GM18909 (cell line): ENCODE measurements at regions not wholly inside any gene's neighbourhood (a gene's known extent, or its start where the extent isn't known, plus 50 kb on each side); places are given as distances from the start of the nearest gene placed in this dataset.

Experiments used
- ATAC-seq: cut with Tn5 transposase; IDR thresholded peaks from one replicate; pipeline ENCODE4 v1.9.1; 2021; ENCODE audit warnings: mild to moderate bottlenecking; ENCODE audit not compliant: unreplicated experiment, poor library complexity

DNA sequence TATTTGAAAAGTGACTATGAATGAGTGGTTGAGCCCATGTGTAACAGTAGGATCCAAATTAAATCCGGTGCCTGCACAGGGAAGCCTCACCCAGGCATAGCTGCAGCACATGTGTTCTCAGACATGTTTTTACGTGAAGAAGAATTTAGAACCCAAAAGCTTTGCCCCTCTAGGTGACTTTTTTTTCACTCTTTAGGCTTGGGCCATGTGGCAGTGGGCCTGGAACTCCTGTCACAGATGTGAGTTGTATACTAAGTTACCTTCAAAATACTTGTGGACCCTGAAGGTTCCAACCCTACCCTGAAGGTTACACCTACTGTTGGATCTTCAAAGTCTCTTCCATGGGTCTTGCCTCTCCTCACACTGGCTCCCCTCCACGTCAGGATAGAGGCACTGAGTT lies 146.6 kb downstream of the GAS1 start:
- no peak for ATAC-seq

DNA sequence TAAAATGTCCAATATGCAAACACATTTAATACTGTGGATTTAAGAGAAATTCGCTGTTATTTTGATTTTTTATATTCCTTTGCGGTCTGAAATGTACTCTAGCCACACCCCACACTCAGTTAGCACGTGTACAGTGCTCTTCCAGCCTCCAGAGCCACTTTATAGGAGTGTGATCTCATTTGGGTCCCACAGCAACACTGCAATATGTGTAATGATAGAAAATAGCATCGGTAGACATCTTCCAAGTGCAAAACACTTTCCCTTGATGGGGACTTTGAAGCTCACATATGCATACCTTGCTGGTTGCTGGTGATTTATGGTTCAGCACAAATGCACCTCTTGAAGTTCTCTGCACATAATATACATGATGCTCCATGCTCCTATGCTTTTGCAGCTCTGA lies 148.3 kb downstream of the GAS1 start:
- ATAC-seq, result no peak

DNA sequence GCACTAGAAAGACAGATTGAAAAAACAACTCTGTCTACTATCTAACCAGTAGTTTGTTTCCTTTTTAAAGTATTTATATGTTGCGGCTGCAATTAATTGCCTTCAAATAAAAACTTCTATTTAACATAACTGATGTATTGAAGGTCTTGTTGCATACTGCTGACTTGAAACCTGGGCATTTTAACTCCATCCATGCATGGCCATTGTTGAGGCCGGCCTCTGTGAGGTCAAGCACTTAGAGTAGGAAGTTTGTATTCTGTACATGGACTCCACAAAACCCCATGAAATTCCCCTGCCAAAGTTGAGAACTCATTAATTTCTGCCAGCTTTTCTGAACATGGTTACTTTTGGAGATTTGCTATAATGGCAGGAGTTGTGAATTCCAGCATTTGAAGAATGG lies 150.6 kb downstream of the GAS1 start:
- no peak for ATAC-seq

DNA sequence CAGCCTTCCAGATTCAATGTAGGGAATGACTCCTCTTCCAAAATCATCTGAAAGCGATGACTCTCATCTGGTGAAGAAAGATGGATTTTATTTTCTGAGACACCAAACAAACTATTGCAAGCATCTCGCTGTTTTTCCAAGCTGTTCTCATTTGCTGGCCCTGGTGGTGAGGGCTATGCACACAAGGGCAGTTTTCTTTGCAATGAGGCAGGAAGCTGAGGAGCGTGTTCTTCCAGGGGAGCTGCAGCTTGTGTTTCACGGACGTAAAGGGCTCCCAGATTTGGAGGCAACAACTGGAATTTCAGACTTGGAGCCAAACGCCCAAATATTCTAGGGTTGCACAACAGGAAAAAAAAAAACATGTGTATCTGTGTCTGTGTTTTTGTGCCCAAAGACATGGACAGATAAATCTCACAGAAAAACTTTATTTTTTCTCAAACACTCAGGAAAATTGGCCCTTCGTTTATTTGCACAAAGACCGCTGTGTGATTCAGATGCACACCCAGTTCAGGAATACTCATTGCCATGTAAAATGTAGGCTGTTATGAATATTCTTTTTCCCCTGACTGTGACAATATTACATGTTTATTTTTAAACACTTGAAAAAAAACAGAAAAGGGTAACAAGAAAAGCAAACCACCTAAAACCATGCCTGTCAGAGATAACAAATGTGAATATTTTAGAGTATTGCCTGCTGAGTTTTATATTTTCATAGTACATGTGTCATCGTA lies 151.3 kb downstream of the GAS1 start:
- no peak for ATAC-seq

DNA sequence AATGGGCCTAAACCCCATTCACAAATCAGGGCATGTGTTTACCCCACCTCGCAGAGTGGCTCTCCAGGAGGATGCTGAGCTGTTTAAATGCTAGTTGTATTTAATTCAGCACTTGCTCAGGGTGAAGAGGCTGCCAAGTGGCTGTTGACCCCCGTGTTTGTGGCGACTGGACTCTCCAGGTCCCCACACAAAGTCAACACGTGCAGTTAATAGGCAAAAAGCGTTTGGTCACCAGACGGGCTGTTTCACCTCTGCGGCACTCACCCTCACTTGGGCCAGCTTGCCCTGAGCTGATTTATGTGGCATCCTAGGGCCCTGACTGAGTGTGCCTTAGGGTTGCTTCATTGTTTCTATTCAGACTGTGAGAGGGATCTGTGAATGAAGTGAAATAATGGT lies 152.3 kb downstream of the GAS1 start:
- no peak for ATAC-seq

DNA sequence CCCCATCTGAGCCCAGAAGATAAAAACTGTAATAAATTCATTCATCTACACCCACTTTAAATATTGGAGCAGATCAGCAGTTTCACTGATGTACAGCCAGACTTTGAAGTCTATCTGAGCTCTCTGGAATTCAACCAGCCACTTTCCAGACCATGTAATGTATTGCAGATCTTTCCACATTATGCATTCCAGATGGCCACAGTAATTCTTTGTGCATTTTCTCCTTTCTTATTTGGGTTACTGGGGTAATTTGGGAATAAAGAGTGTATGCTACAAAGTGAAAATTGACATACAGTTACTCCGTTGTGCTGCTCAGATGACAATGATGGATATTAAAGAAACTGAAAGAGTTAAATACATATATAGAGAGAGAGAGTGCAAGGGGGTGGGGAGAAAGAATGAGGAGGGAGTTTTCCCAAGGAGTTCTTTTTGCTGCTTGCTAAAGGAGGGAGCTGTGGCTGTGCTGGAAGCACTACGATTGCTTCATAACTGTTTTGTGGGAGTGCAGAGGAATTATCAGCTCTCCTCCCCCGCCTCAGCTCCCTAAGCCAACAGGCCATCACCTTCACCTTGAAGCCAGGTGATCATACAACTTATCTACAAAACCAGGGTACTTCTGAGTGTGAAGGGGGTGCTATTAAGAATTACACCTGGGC lies 152.8 kb downstream of the GAS1 start:
- no peak for ATAC-seq

DNA sequence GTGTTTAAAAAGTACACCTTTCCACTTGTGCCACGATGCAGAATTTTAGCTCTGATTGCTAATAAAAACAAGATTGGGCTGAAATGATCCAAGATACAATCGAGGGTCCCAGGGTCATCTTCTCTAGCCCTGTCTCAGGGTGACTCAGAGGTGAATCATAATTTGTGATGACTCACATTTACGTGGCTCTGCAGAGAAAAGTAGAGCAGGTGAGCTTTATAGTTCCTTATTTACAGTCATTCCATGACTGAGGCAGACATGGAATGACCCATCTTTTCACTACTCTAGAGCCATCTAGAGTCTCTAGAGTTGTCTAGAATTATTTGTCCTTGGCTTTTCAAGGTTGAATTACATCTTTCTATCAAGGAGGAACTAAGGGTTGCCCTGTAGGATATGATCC lies 155.2 kb downstream of the GAS1 start:
- ATAC-seq, result no peak

DNA sequence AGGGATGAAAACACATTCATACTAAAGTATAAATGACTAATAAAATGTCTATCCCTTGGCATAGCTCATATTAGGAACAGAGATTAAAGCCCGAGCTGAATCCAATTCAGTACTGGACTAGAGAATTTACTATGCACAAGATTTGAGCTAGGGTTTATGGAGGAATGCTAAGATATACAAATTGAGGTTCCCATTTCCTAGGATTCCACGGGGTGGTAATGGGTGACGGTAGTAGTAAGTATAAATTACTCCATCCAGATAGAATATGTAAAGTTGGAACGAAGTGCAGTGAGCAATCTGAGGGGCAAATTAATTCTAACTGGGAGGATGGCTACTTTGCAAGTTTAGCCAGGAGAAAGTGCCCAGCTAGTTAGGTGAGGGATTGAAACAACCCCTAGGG lies 156.5 kb downstream of the GAS1 start:
- ATAC-seq, result no peak

DNA sequence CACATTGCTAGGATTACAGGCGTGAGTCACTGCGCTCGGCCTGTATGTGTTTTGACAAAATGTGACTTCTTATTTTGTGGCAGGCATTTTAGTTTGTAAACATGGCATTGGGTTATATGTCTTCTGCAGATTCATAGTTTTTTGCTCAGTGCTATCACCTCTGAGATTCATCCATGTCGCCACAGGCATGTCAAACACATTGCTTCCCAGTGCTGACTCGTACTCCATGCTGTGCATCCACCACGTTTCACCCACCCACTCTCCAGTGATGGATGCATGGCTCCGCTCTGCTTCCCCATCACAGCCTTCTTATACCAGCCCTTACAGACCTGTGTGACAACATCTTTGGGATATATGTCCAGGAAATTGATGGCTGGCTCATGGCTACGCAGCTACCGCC lies 158.8 kb downstream of the GAS1 start:
- no peak for ATAC-seq

DNA sequence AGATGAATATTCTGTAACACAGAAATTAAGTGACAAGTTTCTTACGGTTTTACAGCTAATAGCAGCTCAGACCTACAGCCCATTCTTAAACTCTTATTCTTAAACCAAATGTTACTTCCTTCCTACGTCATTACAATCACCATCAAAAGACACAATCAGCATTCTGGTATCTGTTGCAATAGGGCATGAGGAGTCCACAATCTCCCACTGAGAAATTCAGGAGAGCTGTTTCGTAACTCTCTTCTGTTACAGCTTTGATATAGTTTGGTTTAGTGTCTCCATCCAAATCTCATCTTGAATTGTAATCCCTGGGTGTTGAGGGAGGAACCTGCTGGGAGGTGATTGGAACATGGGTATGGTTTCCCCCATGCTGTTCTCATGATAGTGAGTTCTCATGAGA lies 163.4 kb downstream of the GAS1 start:
- no peak for ATAC-seq

DNA sequence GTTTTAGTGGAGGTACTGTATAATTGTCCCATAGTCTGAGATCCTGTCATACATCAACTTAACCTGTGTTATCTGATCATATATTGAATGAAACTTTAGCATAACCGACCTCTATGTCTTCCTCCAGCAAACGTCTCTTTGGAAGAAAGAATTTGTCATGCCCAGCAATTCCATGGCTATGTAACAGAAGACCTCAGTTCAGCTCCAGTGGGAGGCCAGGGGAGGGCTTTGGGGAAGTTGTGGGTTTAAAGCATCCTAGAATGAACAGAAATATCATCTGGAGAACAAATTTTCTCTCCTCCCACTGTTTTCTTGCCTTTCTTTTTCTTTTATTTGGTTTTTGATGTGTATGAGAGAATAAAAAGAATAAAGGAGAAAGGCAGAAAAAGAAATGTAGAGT lies 164.5 kb downstream of the GAS1 start:
- ATAC-seq, result no peak

DNA sequence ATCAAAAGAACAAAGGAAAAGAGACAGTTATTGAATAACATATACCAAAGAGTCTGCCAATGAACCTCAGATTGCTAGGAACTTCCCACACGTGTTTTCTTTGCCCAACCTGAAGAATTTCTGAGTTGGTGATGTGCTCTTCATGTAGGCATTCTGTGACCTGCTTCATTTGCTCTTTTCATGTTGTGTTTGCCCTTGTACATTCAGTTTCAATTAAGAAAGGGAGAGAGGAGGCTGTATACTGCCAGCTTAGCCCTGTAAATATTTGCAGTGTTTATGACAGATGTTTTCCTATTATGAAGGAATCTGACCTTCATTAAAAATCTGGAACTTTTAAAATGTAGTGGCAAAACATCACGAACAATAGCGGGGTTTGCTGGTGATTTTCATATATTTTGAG lies 168.5 kb downstream of the GAS1 start:
- no peak for ATAC-seq

DNA sequence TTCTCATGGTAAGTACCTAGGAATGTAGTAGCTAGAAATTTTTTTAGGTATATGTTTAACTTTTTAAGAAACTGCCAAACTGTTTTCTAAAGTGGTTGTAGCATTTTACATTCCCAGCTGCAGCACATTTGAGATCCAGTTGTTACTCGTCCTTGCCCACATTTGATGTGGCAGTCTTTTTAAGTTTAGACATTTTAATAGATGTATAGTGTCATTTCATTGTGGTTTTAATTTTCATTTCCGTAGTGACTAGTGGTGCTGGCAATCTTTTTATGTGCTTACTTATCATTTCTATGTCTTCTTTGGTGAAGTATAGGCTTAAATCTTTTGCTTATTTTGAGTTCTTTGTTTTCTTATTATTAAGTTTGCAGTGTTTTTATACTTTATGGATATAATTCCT lies 171.6 kb downstream of the GAS1 start:
- ATAC-seq, result no peak

DNA sequence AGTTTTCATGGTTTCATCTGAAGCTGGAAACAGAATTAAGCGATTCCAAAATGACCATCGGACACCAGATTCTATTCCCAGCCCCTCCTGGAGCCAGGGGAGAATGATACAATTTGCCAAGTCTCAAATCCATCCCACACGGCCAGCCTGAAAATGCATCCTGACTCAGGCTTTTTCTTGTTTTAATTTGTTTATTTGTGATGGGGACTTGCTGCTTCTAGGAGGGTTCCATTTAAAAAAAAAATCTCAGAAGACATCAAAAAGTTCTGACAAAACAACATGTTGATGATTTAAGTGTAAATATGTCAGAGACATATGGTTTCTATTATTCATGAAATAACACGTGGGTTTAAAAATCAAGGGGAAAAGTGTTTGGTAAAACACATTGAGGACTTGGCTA lies 173.2 kb downstream of the GAS1 start:
- no peak for ATAC-seq

DNA sequence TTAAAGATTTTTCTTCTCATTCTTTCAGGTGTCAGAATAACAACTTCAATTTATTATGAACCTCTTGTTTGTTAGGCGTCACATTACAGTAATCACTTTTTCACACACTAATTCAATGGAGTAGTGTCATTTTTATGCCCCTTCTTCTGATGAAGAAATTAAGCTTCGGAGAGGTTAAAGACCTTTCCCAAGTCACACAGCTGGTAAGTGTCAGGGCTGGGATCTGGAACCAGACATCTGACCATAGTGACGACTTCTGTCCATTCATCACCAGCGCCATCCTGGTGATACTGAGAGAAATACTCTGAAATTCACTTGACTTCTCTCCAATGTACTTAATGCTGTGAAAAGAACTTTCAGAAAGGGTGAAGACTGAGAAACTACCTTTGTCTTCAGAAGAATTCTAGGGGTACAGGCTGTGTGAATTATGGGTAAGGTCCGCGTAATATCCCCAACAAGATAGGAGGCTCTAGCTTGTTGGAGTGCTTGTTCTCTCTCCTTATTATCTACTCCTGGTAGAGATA lies 173.8 kb downstream of the GAS1 start:
- no peak for ATAC-seq

DNA sequence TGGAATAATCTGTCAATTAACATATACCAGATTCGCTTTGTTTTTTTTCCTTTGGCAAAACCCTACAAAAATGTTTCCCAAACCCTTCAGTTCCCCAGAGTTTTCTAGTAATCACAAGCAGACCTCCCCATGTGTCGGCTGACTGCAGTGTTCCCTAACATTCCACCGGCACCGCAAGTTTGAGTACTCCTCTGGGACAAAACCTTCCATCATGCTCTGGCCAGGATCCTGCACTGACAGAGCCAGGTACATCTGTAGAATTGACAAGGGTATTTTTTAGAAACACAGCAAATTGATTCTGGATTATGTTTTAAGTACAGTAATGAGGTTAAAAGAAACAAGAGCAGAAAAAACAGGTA lies 174.7 kb downstream of the GAS1 start:
- no peak for ATAC-seq

DNA sequence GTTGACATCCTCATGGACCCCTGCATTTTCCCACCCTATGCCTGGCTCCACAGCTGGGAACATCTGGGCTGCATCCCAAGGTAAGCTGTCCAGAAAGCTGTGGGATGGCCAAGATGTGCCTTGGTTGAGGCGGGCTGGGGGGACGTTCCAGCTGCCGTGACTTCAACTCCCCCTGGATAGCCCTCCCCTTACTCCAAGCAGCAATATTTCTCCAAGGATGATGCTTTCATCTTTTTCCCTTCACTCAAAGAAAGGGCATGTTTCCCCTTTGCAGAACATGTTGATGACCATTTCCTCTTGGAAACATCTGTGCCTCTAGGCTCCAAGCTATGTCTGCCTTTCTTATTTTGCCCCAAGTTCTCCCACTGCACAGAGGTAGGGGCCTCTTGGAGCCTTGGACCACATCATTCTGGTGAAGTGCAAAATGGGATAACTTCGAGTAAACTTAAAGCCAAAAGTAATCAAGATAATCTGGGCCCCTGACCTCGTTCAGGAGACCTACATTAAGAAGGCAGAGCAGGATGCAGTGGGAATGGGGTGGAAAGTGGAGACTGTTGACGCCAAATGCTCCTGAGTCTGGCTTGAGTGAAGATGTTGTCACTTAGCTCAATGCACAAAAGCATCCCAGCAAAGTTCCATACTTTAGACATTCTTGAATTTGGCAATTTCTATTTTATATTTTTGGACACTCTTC lies 175.2 kb downstream of the GAS1 start:
- no peak for ATAC-seq

DNA sequence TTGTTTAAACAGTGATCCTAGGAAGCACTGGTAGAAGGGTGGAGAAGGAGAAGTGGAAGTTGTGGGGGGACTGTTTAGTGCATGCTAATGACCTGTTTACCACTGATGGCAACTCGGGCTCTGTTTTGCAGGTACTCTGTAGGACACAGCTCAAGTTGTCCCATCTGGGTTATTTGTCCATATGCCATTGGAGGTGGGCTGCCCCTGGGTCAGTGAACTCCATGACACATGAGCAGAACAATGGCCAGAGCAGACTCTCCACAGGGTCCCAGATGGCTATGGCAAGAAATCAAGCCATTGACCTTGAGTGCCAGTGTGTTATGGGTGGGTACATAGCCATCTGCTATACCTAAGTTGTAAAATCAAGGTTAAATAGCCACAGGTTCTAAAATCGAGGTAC lies 175.9 kb downstream of the GAS1 start:
- no peak for ATAC-seq

DNA sequence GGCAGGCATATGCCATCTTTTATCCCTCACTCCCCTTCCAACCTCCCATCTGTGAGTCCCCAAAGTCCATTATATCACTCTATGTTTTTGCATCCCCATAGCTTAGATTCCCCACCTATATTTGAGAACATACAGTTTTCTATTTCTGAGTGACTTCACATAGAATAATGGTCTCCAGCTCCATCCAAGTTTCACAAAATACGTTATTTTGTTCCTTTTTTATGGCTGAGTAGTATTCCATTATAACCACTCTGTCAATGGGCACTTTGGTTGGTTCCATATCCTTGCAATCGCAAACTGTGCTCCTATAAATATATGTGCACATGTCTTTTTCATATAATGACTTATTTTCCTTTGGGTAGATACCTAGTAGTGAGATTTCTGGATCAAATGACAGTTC lies 178.6 kb downstream of the GAS1 start:
- no peak for ATAC-seq

DNA sequence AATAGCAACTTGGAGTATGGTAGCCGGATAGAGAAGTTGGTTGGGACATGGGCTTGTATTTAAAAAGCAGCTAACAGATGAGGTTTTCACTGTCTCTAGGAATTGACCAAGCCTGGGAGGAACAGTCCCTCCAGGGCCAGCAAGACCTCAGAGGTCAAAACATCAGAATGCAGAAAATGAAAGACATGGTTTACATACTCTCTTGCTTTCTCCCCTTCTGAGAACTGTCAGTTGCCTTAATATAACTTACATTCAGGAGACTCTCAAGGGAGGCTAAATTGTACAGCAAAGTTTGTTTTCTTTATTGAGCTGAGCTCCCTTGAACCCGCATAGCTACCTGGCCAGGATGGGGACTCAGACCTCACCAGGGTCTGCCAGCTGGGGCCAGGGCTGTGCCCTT lies 179.3 kb downstream of the GAS1 start:
- no peak for ATAC-seq

DNA sequence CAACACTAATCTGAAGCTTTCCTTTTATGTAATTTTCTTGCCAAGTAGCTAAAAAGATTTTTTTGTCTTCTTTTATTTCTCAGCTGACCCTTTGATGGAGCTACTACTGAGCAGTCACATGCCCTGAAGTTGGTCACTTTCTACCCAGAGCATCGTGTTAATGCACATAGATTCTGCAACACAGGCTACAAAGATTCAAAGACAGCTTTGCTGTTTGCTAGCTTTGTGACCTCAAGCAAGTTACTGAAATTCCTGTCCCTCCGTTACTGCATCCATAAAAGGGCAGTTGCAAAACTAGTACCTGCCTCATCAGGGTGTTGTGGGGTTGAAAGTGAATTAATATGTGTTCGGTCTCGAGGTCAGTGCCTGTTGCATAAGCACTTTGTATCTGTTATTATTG lies 179.9 kb downstream of the GAS1 start:
- ATAC-seq, result no peak

DNA sequence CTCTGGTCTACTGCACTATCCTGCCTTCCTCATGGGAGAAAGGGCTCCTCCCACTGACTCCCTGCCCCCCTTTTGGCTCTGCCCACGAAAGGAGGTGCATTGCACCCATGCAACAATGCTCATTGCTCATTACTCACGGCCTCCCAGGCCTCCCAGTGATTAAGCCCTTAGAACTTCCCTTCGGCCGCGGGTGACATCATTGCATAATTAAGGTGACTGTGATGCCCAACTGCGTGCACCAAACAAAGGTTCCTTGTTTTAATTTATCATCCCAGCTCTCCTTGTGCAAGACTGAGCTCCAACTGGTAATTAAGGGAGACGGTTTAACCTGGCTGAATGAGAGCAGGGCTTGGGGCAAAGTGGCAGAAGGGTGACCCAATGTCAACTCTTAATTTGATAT lies 180.4 kb downstream of the GAS1 start:
- no peak for ATAC-seq
